ENCODE measurements at regions not wholly inside any gene's neighbourhood (a gene's known extent, or its start where the extent isn't known, plus 50 kb on each side); places are given as distances from the start of the nearest gene placed in this dataset.

DNA sequence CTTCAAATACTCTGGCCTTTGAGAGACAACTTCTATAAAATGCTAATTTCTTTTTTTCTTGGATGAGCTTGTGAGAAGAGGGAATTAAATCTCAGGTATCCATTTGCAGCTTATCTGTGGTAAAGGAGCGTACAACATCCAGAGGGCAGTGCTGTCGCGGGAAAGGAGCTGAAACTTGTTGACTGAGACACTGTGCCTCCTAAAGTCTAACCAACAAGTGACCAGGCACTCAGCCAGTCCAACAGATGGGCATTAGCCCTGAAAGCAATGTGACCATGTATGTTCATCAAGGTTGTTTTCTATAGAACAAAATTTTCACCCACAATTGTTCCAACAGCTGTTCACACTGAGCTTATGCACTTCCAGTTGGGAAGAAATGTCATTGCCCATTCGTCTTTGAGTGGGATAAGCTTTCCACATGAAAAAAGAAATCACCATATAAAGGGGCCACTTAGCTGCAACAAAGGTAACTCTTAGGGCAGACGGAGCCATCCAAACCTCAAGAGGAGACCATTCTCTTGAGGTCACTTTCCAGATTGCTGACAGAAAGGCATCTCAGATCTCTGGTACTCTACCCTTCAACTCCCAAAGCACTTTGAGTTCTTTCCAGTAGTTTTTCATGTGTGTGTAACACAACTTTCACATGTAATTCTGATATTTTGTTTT lies 244.8 kb upstream of the NEIL3 start:
- H3K27me3 ChIP-seq = no peaks in the 10 kb centered on the region
- TF ChIP-seq, protein P1, sequence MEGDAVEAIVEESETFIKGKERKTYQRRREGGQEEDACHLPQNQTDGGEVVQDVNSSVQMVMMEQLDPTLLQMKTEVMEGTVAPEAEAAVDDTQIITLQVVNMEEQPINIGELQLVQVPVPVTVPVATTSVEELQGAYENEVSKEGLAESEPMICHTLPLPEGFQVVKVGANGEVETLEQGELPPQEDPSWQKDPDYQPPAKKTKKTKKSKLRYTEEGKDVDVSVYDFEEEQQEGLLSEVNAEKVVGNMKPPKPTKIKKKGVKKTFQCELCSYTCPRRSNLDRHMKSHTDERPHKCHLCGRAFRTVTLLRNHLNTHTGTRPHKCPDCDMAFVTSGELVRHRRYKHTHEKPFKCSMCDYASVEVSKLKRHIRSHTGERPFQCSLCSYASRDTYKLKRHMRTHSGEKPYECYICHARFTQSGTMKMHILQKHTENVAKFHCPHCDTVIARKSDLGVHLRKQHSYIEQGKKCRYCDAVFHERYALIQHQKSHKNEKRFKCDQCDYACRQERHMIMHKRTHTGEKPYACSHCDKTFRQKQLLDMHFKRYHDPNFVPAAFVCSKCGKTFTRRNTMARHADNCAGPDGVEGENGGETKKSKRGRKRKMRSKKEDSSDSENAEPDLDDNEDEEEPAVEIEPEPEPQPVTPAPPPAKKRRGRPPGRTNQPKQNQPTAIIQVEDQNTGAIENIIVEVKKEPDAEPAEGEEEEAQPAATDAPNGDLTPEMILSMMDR (IDR thresholded peaks at IDR 0.05) = no peak
- H3K9me3 ChIP-seq = no peaks in the 10 kb centered on the region
- no peak for ATAC-seq
- intact Hi-C loops (cut with DNase I) = no loop called here
- DNase-seq = no peak
- H3K27ac ChIP-seq = no peak overlapping the region
- no peaks in the 10 kb centered on the region for H3K4me1 ChIP-seq
- H3K36me3 ChIP-seq = no peaks in the 10 kb centered on the region
- no peak overlapping the region for H3K4me3 ChIP-seq

DNA sequence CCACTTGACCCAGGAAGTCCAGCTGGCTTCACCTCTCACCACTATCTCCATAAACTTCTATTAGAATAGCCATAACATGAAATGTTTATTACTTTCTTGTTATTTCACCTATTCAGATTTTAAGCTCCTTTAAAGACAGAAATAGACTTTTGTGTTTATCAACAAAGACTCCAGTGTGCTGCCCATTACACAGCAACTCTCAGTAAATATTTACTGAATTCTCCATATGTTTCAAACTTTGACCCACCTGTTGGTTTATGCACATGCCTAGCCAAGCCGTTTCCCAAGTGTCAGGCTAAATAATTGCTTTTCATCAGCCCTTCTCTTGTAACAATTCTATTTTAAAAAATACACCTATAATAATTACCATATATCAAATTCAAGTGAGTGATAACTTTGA lies 242.9 kb upstream of the NEIL3 start:
- no peaks in the 10 kb centered on the region for H3K4me1 ChIP-seq
- intact Hi-C loops (cut with DNase I) = no loop called here

GRCh38 chr4:177070533-177071058 lies 239.1 kb upstream of the NEIL3 start:
- H3K9me3 ChIP-seq = no peaks in the 10 kb centered on the region
- intact Hi-C loops (cut with DNase I) = no loop called here
- ATAC-seq (no peak), DNase-seq (no peak)
- H3K27ac ChIP-seq = no peak overlapping the region
- TF ChIP-seq, protein P1 (IDR thresholded peaks at IDR 0.05) = no peak
- H3K4me1 ChIP-seq = no peaks in the 10 kb centered on the region
- H3K27me3 ChIP-seq = no peaks in the 10 kb centered on the region
- no peak overlapping the region for H3K4me3 ChIP-seq
- H3K36me3 ChIP-seq = no peaks in the 10 kb centered on the region

More for the DNA sequence above, 242.9 kb upstream of the NEIL3 start:
- no peak for ATAC-seq
- H3K27me3 ChIP-seq = no peaks in the 10 kb centered on the region
- no peak overlapping the region for H3K4me3 ChIP-seq
- H3K9me3 ChIP-seq = no peaks in the 10 kb centered on the region
- TF ChIP-seq, protein P1 (IDR thresholded peaks at IDR 0.05) = no peak
- H3K27ac ChIP-seq = no peak overlapping the region
- no peak for DNase-seq
- H3K36me3 ChIP-seq = no peaks in the 10 kb centered on the region

GRCh38 chr4:177077095-177077971 lies 232.3 kb upstream of the NEIL3 start:
- Histone ChIP-seq H3K36me3 (no peaks in the 10 kb centered on the region), H3K9me3 (no peaks in the 10 kb centered on the region), H3K4me3 (no peak overlapping the region), H3K4me1 (no peaks in the 10 kb centered on the region), H3K27me3 (no peaks in the 10 kb centered on the region), H3K27ac (no peak overlapping the region)
- ATAC-seq (no peak), DNase-seq (no peak)
- intact Hi-C loops (cut with DNase I) = no loop called here
- TF ChIP-seq, protein P1 (IDR thresholded peaks at IDR 0.05) = no peak

DNA sequence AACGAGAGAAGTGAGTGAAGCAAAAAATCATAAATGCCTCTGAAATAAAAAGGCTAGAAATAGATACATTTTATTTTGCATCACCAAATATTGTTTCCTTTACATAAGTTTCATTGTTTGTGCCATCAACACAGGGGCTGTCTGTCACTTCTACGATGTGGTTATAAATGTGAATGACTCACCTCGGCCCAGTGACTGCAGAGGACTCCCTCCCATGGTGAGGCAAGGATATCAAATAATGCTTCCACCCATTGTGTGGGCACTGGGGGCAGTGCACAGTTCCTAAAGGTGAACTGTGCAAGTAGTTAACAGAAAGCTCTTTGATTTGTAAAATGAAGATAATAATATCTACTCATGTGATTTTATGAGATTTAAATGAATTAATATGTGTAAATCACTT lies 230.3 kb upstream of the NEIL3 start:
- Histone ChIP-seq H3K36me3 (no peaks in the 10 kb centered on the region), H3K27ac (no peak overlapping the region), H3K27me3 (no peaks in the 10 kb centered on the region), H3K4me3 (no peak overlapping the region), H3K9me3 (no peaks in the 10 kb centered on the region), H3K4me1 (no peaks in the 10 kb centered on the region)
- TF ChIP-seq, protein P1 (IDR thresholded peaks at IDR 0.05) = no peak
- no peak for DNase-seq
- intact Hi-C loops (cut with DNase I) = no loop called here
- no peak for ATAC-seq

Data from upper lobe of right lung (tissue), 1 donor.